SK-N-SH (cell line): ENCODE measurements at regions not wholly inside any gene's neighbourhood (a gene's known extent, or its start where the extent isn't known, plus 50 kb on each side); places are given as distances from the start of the nearest gene placed in this dataset.

Source experiments
- CHD2 ChIP-seq: fragments of 150-350 bp; IDR thresholded peaks from 2 replicates; pipeline ENCODE4 v1.6.1; 2018; ENCODE audit warnings: low read length; ENCODE audit not compliant: partially characterized antibody
- CTCF ChIP-seq: fragments of 200-600 bp; sonication (generic); IDR thresholded peaks from 2 replicates; pipeline ENCODE4 v1.6.1; 2017; ENCODE audit warnings: antibody characterized with exemption, mild to moderate bottlenecking, moderate library complexity
- EZH2phosphoT487 ChIP-seq: fragments of 200-600 bp; sonication (generic); IDR thresholded peaks from 2 replicates; pipeline ENCODE4 v1.6.1; 2017; ENCODE audit warnings: low read depth, mixed run types, mild to moderate bottlenecking, antibody characterized with exemption, moderate library complexity, borderline replicate concordance
- NFIC ChIP-seq: IDR thresholded peaks from 2 replicates; pipeline ENCODE4 v1.4.0; 2012; ENCODE audit warnings: borderline replicate concordance
- POLR2AphosphoS5 ChIP-seq: IDR thresholded peaks from 2 replicates; pipeline ENCODE4 v1.6.1; 2012; ENCODE audit warnings: low read depth, low read length
- RAD21 ChIP-seq: IDR thresholded peaks from 2 replicates; pipeline ENCODE4 v1.6.1; 2012; ENCODE audit warnings: mild to moderate bottlenecking, low read length
- REST ChIP-seq: IDR thresholded peaks from 2 replicates; pipeline ENCODE4 v1.6.1; 2012; ENCODE audit warnings: mild to moderate bottlenecking, low read depth, low read length, moderate library complexity
- RFX5 ChIP-seq: IDR thresholded peaks from 2 replicates; pipeline ENCODE4 v1.6.1; 2012; ENCODE audit warnings: mild to moderate bottlenecking, improper control_type of control experiment, low read length
- SIN3A ChIP-seq: IDR thresholded peaks from 2 replicates; pipeline ENCODE4 v1.6.1; 2012; ENCODE audit warnings: low read depth, mild to moderate bottlenecking, low read length, moderate library complexity, borderline replicate concordance
- TAF1 ChIP-seq: IDR thresholded peaks from 2 replicates; pipeline ENCODE4 v1.6.1; 2012; ENCODE audit warnings: low read depth, mild to moderate bottlenecking, low read length, moderate library complexity, borderline replicate concordance

GRCh38 chr4:112086036-112086434 lies 59.2 kb upstream of the FAM241A start:
- TF ChIP-seq RAD21, result no peak
- TF ChIP-seq CTCF, result no peak
- TF ChIP-seq RFX5, result no peak
- TF ChIP-seq CHD2, result no peak
- no peak for TF ChIP-seq SIN3A
- TF ChIP-seq EZH2phosphoT487, result no peak
- no peak for TF ChIP-seq POLR2AphosphoS5
- TF ChIP-seq TAF1, result no peak
- TF ChIP-seq REST, result no peak
- TF ChIP-seq NFIC, result no peak
